ENCODE measurements at regions not wholly inside any gene's neighbourhood (a gene's known extent, or its start where the extent isn't known, plus 50 kb on each side); places are given as distances from the start of the nearest gene placed in this dataset.
A peak's percentile ranks its signal among the peaks of the same experiment; 100 is the strongest.

DNA sequence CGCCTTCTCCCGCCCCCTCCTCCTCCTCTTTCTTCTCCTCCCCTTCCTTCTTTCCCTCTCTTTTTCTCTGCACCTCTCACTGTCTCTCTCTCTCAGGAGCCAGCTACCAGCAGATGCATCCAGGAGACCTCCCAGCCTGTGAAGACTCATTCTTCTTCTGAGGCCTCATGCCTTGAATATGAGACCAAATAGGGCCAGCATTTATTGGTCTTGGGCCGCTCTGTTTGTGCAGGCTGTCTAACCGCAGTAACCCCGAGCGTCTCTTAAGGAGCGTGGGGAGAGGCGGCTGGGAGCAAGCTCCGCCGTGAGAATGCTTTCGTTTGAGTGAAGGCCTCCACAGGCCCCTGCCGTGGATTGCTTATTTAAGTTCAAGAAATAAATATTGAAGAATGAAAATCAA lies 167.0 kb downstream of the NUFIP1 start:
- TF ChIP-seq, protein P1, sequence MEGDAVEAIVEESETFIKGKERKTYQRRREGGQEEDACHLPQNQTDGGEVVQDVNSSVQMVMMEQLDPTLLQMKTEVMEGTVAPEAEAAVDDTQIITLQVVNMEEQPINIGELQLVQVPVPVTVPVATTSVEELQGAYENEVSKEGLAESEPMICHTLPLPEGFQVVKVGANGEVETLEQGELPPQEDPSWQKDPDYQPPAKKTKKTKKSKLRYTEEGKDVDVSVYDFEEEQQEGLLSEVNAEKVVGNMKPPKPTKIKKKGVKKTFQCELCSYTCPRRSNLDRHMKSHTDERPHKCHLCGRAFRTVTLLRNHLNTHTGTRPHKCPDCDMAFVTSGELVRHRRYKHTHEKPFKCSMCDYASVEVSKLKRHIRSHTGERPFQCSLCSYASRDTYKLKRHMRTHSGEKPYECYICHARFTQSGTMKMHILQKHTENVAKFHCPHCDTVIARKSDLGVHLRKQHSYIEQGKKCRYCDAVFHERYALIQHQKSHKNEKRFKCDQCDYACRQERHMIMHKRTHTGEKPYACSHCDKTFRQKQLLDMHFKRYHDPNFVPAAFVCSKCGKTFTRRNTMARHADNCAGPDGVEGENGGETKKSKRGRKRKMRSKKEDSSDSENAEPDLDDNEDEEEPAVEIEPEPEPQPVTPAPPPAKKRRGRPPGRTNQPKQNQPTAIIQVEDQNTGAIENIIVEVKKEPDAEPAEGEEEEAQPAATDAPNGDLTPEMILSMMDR (conservative IDR thresholded peaks at IDR 0.05; ENCODE audit: low read depth, low read length): no peak
- no peak for DNase-seq (ENCODE audit: low read depth)
- no peak overlapping the region for H3K4me3 ChIP-seq (ENCODE audit: low read depth, low read length)

DNA sequence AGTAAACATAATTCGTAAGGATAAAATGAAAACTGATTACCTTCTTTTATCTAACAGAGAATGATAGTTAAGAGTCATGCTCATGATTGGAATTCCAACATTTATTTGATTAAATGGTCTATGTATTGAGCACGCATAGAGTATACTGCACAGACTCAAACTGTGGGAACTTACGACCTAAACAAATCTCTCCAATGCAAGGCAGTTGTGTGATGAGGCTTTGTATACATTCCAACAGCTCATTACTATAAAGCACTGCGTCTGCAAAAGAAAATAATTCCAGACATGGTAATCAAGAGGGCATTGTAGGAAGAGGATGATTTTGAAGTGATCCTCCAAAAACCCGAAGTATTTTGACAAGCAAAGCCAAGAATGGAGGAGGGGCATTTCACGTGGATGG lies 169.5 kb downstream of the NUFIP1 start:
- DNase-seq (ENCODE audit: low read depth): no peak
- H3K4me3 ChIP-seq (ENCODE audit: low read depth, low read length): no peak overlapping the region
- TF ChIP-seq, protein P1 (conservative IDR thresholded peaks at IDR 0.05; ENCODE audit: low read depth, low read length): no peak

DNA sequence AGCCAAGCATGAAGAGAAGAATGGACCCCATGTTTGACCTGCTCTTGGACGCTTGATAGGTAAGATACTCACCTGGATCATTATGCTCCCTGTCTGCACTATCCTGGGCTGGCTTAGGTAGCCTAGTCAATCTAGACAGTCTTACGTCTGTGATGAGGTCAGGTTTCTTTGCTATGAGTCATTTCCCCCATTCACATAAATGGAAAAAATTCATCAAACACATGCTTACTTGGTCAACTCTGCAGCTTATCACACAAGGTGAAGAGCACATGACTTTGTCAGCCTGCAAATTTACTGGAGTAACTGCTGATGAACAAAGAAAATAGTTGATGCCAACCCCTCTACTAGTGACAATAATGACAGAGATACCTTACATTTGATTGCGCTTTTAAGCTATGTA lies 170.0 kb downstream of the NUFIP1 start:
- H3K4me3 ChIP-seq (ENCODE audit: low read depth, low read length): no peak overlapping the region
- TF ChIP-seq, protein P1 (conservative IDR thresholded peaks at IDR 0.05; ENCODE audit: low read depth, low read length): no peak
- DNase-seq (ENCODE audit: low read depth): peak; percentile 76

DNA sequence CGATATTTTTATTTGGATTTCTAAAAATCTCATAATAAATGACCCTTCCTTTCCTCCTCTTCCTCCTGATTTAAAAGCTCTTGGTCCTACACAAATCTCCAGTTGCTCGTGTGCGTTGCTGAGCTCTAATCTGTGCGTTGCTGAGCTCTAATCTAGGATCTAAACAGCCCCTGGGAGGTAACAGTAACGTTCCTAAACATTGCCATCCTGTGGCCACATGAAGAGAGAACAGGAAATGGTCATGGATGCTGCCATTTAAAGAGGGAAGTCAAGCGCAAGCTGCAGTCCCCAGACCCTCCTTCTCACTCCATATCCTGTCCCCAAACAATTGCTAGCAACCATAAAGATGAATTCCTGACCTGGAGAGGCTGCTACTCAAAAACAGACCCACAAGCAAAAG lies 170.8 kb downstream of the NUFIP1 start:
- H3K4me3 ChIP-seq (ENCODE audit: low read depth, low read length): no peak overlapping the region
- no peak for DNase-seq (ENCODE audit: low read depth)
- TF ChIP-seq, protein P1 (conservative IDR thresholded peaks at IDR 0.05; ENCODE audit: low read depth, low read length): peak; percentile 35

DNA sequence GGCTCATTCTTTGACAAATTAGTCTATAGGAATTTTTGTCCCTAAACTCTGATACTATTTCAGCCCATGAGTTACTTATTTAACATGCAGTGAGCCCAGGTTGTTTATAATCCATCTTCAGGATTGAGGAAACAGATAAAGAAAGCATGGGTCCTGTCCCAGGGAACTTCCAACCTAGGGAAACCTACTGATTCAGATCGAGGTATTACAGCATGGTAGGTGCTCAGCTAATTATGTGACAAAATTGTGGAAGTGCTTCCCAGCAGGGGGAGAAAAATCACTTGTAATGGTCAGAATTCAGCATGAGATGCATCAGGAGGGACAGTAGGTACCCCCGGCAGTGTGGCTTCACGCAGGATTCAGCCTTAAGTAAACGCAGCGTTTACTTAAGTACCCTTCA lies 171.3 kb downstream of the NUFIP1 start:
- H3K4me3 ChIP-seq (ENCODE audit: low read depth, low read length): no peak overlapping the region
- TF ChIP-seq, protein P1 (conservative IDR thresholded peaks at IDR 0.05; ENCODE audit: low read depth, low read length): no peak
- no peak for DNase-seq (ENCODE audit: low read depth)

DNA sequence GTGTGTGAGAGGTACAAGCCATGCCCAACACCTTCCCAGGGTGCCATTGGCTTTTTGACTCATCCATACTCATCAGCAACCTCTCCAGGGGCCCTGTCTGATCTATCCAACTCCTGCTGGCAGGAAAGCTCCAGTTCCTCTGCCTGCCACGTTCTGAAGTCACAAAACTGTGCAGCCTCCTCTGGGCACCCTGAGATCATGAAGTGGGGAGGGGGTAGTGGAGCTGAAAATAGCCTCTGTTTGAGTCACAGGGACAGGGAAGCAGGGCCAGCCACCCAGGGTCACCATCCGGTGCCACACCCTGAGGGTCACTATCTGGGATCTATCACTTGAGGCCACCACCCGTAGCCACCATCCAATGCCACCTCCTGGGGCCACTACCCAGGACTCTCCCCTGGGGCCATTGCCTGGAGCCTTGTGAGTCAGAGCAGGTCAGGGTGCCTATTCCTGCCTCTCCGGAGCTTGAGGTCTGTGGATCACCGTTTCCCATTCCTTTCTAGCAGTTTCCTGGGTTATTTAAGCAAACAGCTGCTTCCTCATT lies 172.1 kb downstream of the NUFIP1 start:
- DNase-seq (ENCODE audit: low read depth): no peak
- no peak overlapping the region for H3K4me3 ChIP-seq (ENCODE audit: low read depth, low read length)
- TF ChIP-seq, protein P1 (conservative IDR thresholded peaks at IDR 0.05; ENCODE audit: low read depth, low read length): no peak

DNA sequence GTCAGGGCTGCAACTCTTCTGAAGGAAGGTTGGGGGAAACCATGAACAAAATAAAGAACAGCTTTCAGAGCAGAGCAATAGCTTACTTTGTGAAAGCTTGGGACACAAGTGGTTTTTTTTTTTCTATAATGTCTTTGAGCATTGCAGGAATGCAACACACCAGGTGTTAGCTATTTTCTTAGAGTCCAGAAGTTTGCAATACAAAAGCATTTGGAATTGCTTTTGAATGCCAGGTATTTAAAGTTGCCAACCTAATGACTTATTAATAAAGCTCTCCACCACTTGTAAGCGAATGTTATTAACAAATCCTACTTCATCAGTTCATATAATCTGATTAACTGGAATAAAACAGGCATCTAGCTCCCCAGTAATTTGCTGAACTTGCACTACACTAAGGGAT lies 172.6 kb downstream of the NUFIP1 start:
- TF ChIP-seq, protein P1 (conservative IDR thresholded peaks at IDR 0.05; ENCODE audit: low read depth, low read length): no peak
- no peak for DNase-seq (ENCODE audit: low read depth)
- H3K4me3 ChIP-seq (ENCODE audit: low read depth, low read length): no peak overlapping the region
